ENCODE measurements at regions not wholly inside any gene's neighbourhood (a gene's known extent, or its start where the extent isn't known, plus 50 kb on each side); places are given as distances from the start of the nearest gene placed in this dataset.

- intact Hi-C loops (cut with DNase I), result no loop called here
- DNase-seq (no peak), ATAC-seq (no peak)
- Histone ChIP-seq H3K4me1 (ENCODE audit: control insufficient read depth, insufficient read depth, low read length) (no peaks in the 10 kb centered on the region), H3K9me3 (ENCODE audit: control insufficient read depth, low read length) (no peaks in the 10 kb centered on the region), H3K27me3 (ENCODE audit: control insufficient read depth, insufficient read depth) (no peaks in the 10 kb centered on the region), H3K4me3 (ENCODE audit: low read length) (no peak overlapping the region), H3K27ac (ENCODE audit: low read length) (no peak overlapping the region)
These were observed 1264.4 kb downstream of the SI start for GRCh38 chr3:163813935-163814334.

DNA sequence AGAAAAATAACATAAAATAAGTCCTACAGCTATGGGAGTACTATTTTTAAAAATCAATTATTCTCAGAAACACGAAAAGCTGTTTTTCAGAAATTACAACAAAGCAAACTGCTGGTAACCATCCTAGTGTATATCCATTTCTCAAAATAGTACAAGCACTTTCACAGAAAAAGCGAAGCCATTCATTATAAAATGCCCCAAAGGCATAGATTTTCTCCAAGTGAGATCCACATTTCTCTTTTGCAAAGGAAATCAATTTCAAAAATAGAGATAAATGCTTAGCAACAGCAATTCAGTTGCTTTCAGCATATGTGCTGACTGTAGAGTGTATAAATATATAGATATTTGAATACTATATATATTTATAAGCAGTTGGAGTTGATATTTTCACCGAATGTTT lies 1266.3 kb downstream of the SI start:
- Histone ChIP-seq H3K9me3 (ENCODE audit: control insufficient read depth, low read length) (no peaks in the 10 kb centered on the region), H3K4me1 (ENCODE audit: control insufficient read depth, insufficient read depth, low read length) (no peaks in the 10 kb centered on the region), H3K27me3 (ENCODE audit: control insufficient read depth, insufficient read depth) (no peaks in the 10 kb centered on the region), H3K4me3 (ENCODE audit: low read length) (no peak overlapping the region), H3K27ac (ENCODE audit: low read length) (no peak overlapping the region)
- no peak for ATAC-seq
- intact Hi-C loops (cut with DNase I), result no loop called here
- 56% methylated on average over 3 of the region's 3 CpGs for WGBS
- DNase-seq, result no peak

DNA sequence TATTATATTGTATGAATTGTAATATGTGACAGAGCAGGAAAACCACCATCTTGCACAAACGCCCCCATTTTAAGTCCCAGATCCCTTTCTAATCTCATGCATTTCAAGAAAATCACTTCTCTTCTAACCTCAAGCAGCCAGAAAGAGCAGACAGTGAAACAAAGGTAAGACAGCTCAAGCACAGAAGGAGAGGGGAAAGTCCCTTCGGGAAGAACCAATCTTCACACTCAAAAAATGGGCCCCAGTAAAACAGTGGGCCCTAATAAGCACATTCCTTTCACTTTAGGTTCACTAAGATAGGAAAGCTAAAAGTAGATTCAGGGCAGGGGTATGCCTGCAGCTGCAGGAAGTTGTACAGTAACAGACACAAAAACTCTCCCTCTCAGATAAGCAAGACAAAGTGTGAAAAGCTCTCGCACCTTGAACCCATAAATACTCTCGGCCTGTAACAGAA lies 1268.7 kb downstream of the SI start:
- DNase-seq, result no peak
- Histone ChIP-seq H3K9me3 (ENCODE audit: control insufficient read depth, low read length) (no peaks in the 10 kb centered on the region), H3K4me3 (ENCODE audit: low read length) (no peak overlapping the region), H3K27ac (ENCODE audit: low read length) (no peak overlapping the region), H3K27me3 (ENCODE audit: control insufficient read depth, insufficient read depth) (no peaks in the 10 kb centered on the region), H3K4me1 (ENCODE audit: control insufficient read depth, insufficient read depth, low read length) (no peaks in the 10 kb centered on the region)
- intact Hi-C loops (cut with DNase I), result no loop called here
- WGBS, result 27% methylated on average over 4 of the region's 4 CpGs
- no peak for ATAC-seq

DNA sequence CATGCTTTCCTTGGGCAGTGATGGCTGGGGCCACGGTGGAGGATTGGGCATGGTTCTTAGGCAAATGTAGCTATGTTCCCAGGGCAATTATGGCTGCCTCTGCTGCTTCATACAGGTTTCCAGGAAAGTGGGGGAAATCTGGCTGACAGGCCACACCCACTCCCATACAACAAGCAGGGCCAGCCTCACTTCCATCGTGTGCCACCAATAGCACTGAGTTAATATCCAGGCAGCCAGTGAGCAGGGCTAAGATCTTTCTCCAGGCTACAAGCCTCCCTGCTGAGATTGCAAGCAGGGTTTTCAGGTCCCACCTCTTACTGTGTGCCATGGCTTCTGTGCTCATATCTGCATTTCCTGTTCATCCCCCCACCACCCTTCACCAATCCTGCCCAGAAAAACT lies 1291.9 kb downstream of the SI start:
- ATAC-seq, result no peak
- no peaks in the 10 kb centered on the region for H3K9me3 ChIP-seq (ENCODE audit: control insufficient read depth, low read length)

GRCh38 chr3:163785693-163786092 lies 1292.6 kb downstream of the SI start:
- ATAC-seq (no peak), DNase-seq (no peak)
- H3K27ac ChIP-seq (ENCODE audit: low read length), result no peak overlapping the region
- intact Hi-C loops (cut with DNase I), result no loop called here
- H3K4me1 ChIP-seq (ENCODE audit: control insufficient read depth, insufficient read depth, low read length), result no peaks in the 10 kb centered on the region
- H3K9me3 ChIP-seq (ENCODE audit: control insufficient read depth, low read length), result no peaks in the 10 kb centered on the region
- no peaks in the 10 kb centered on the region for H3K27me3 ChIP-seq (ENCODE audit: control insufficient read depth, insufficient read depth)
- no peak overlapping the region for H3K4me3 ChIP-seq (ENCODE audit: low read length)

More for the DNA sequence above, 1291.9 kb downstream of the SI start:
- Histone ChIP-seq H3K4me1 (ENCODE audit: control insufficient read depth, insufficient read depth, low read length) (no peaks in the 10 kb centered on the region), H3K4me3 (ENCODE audit: low read length) (no peak overlapping the region), H3K27me3 (ENCODE audit: control insufficient read depth, insufficient read depth) (no peaks in the 10 kb centered on the region), H3K27ac (ENCODE audit: low read length) (no peak overlapping the region)
- 75% methylated on average over 2 of the region's 2 CpGs for WGBS
- no peak for DNase-seq
- intact Hi-C loops (cut with DNase I), result no loop called here

GRCh38 chr3:163779396-163780344 lies 1298.6 kb downstream of the SI start:
- Histone ChIP-seq H3K4me3 (ENCODE audit: low read length) (no peak overlapping the region), H3K4me1 (ENCODE audit: control insufficient read depth, insufficient read depth, low read length) (no peaks in the 10 kb centered on the region), H3K9me3 (ENCODE audit: control insufficient read depth, low read length) (no peaks in the 10 kb centered on the region), H3K27me3 (ENCODE audit: control insufficient read depth, insufficient read depth) (no peaks in the 10 kb centered on the region), H3K27ac (ENCODE audit: low read length) (no peak overlapping the region)
- no peak for DNase-seq
- no peak for ATAC-seq
- 73% methylated on average over 13 of the region's 13 CpGs for WGBS
- intact Hi-C loops (cut with DNase I), result no loop called here

DNA sequence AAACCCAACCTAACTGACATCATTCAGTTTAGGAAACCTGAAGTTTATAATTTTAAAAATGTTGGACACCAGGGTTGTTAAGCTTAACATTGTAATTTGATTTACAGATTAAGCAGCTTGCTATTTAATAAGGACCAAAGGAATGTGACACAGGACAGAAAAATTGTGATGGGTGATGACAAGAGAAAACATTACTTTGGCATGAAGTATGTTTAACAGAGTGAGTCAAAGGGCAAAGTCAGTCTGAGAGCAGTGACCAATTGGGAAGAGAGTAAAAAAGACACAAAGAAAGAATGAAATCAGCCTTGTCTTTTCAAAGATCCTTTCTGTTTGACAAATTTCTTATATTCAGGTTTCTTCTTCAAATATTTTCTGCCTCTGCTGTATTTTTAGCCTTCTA lies 1301.6 kb downstream of the SI start:
- H3K9me3 ChIP-seq (ENCODE audit: control insufficient read depth, low read length), result no peaks in the 10 kb centered on the region
- intact Hi-C loops (cut with DNase I), result no loop called here
- H3K4me3 ChIP-seq (ENCODE audit: low read length), result no peak overlapping the region
- no peaks in the 10 kb centered on the region for H3K27me3 ChIP-seq (ENCODE audit: control insufficient read depth, insufficient read depth)
- no peaks in the 10 kb centered on the region for H3K4me1 ChIP-seq (ENCODE audit: control insufficient read depth, insufficient read depth, low read length)
- no peak for DNase-seq
- no peak for ATAC-seq
- H3K27ac ChIP-seq (ENCODE audit: low read length), result no peak overlapping the region

DNA sequence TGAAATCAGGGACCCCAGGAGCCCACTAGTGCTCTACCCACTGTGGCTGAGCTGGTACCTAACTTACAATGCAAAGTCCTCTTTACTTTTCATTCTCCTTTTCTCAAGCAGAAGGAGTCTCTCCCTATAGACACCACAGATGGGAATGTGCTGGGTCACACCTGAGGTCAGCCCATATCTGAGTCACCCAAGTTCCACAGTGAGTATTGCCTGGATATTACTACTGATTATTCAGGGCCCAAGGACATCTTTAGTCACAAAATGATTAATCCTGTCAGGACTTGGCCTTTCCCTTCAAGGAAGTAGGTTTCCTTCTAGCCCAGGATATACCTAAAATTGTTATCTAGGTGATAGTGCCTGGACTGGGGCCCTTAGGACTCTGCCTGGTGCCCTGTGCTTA lies 1305.2 kb downstream of the SI start:
- no peak overlapping the region for H3K27ac ChIP-seq (ENCODE audit: low read length)
- intact Hi-C loops (cut with DNase I), result no loop called here
- H3K4me1 ChIP-seq (ENCODE audit: control insufficient read depth, insufficient read depth, low read length), result no peaks in the 10 kb centered on the region
- no peak overlapping the region for H3K4me3 ChIP-seq (ENCODE audit: low read length)
- H3K27me3 ChIP-seq (ENCODE audit: control insufficient read depth, insufficient read depth), result no peaks in the 10 kb centered on the region
- no peaks in the 10 kb centered on the region for H3K9me3 ChIP-seq (ENCODE audit: control insufficient read depth, low read length)
- ATAC-seq (no peak), DNase-seq (no peak)

- no peaks in the 10 kb centered on the region for H3K9me3 ChIP-seq (ENCODE audit: control insufficient read depth, low read length)
- H3K4me3 ChIP-seq (ENCODE audit: low read length), result no peak overlapping the region
- no peaks in the 10 kb centered on the region for H3K4me1 ChIP-seq (ENCODE audit: control insufficient read depth, insufficient read depth, low read length)
- H3K27me3 ChIP-seq (ENCODE audit: control insufficient read depth, insufficient read depth), result no peaks in the 10 kb centered on the region
- ATAC-seq, result no peak
- DNase-seq, result no peak
- H3K27ac ChIP-seq (ENCODE audit: low read length), result no peak overlapping the region
- intact Hi-C loops (cut with DNase I), result no loop called here
These were observed 1310.2 kb downstream of the SI start for GRCh38 chr3:163768048-163768447.

- intact Hi-C loops (cut with DNase I), result no loop called here
- Histone ChIP-seq H3K4me3 (ENCODE audit: low read length) (no peak overlapping the region), H3K27me3 (ENCODE audit: control insufficient read depth, insufficient read depth) (no peaks in the 10 kb centered on the region), H3K9me3 (ENCODE audit: control insufficient read depth, low read length) (no peaks in the 10 kb centered on the region), H3K4me1 (ENCODE audit: control insufficient read depth, insufficient read depth, low read length) (no peaks in the 10 kb centered on the region), H3K27ac (ENCODE audit: low read length) (no peak overlapping the region)
- no peak for DNase-seq
- ATAC-seq, result no peak
These were observed 1312.2 kb downstream of the SI start for GRCh38 chr3:163766112-163766511.

DNA sequence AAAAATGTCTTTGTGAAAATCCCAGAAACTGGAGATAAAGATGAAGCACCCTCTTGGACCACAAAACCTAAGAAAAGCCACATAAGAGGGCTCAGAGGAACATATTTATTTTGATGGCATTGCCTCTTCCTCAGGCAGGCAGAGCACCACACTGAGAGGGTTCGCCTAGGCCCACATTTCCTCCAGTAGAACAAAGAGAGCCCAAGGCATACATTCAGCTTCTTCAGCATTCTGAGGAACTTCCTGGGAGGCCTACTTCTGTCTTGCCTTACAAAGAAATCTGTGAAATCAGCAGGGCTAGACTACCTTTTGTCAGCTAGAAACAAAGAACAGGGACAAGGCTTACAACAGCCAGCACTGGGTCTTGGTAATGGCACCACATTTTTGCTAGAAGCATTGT lies 1325.3 kb downstream of the SI start:
- intact Hi-C loops (cut with DNase I), result no loop called here
- no peaks in the 10 kb centered on the region for H3K9me3 ChIP-seq (ENCODE audit: control insufficient read depth, low read length)

DNA sequence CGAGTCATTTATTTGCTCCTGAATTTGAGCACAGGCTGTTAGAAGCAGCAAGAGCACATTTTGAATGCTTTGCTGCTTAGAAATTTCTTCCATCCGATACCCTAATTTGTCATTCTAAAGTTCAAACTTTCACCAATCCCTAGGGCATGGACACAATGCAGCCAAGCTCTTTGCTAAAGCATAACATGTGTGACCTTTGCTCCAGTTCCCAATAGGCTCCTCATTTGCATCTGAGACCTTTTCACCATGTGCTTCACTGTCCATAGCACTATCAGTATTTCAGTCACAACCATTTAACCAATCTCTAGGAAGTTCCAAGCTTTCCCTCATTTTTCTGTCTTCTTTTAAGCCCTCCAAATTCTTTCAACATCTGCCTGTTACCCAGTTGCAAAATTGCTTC lies 1333.1 kb downstream of the SI start:
- no peaks in the 10 kb centered on the region for H3K9me3 ChIP-seq (ENCODE audit: control insufficient read depth, low read length)
- ATAC-seq, result no peak
- H3K27me3 ChIP-seq (ENCODE audit: control insufficient read depth, insufficient read depth), result no peaks in the 10 kb centered on the region
- DNase-seq, result no peak
- intact Hi-C loops (cut with DNase I), result no loop called here
- no peak overlapping the region for H3K27ac ChIP-seq (ENCODE audit: low read length)
- WGBS, result 63% methylated on average over 2 of the region's 2 CpGs
- no peaks in the 10 kb centered on the region for H3K4me1 ChIP-seq (ENCODE audit: control insufficient read depth, insufficient read depth, low read length)
- no peak overlapping the region for H3K4me3 ChIP-seq (ENCODE audit: low read length)

More for the DNA sequence above, 1325.3 kb downstream of the SI start:
- DNase-seq (no peak), ATAC-seq (no peak)
- H3K27me3 ChIP-seq (ENCODE audit: control insufficient read depth, insufficient read depth), result no peaks in the 10 kb centered on the region
- no peak overlapping the region for H3K27ac ChIP-seq (ENCODE audit: low read length)
- no peaks in the 10 kb centered on the region for H3K4me1 ChIP-seq (ENCODE audit: control insufficient read depth, insufficient read depth, low read length)
- no peak overlapping the region for H3K4me3 ChIP-seq (ENCODE audit: low read length)
- 77% methylated on average over 1 of the region's 1 CpG for whole genome bisulfite sequencing

All from right cardiac atrium (tissue), 5 donors.